Panc1 (cell line): ENCODE measurements at regions not wholly inside any gene's neighbourhood (a gene's known extent, or its start where the extent isn't known, plus 50 kb on each side); places are given as distances from the start of the nearest gene placed in this dataset.

Experiments
- POLR2AphosphoS5 ChIP-seq: IDR thresholded peaks from 2 replicates; pipeline ENCODE4 v1.6.1; 2012; ENCODE audit warnings: mild to moderate bottlenecking, low read depth, low read length, moderate library complexity
- TCF7L2 ChIP-seq: IDR thresholded peaks from 2 replicates; pipeline ENCODE4 v1.6.1; 2011; ENCODE audit warnings: mild to moderate bottlenecking, low read depth, low read length, inconsistent platforms
- TF ChIP-seq, protein P1 (sequence below): fragments of 450-650 bp; IDR thresholded peaks from 2 replicates; pipeline ENCODE4 v1.5.1; 2017; ENCODE audit warnings: mild to moderate bottlenecking
- TF ChIP-seq, protein P2 (sequence below), 2 experiments: IDR thresholded peaks; 2 replicates each; pipeline ENCODE4 v1.6.1; 2011 to 2012; ENCODE audit warnings: low read depth in 2 of 2, control low read depth in 1 of 2, low read length in 1 of 2, mild to moderate bottlenecking in 1 of 2, moderate library complexity in 1 of 2; ENCODE audit not compliant: insufficient read depth in 1 of 2

DNA sequence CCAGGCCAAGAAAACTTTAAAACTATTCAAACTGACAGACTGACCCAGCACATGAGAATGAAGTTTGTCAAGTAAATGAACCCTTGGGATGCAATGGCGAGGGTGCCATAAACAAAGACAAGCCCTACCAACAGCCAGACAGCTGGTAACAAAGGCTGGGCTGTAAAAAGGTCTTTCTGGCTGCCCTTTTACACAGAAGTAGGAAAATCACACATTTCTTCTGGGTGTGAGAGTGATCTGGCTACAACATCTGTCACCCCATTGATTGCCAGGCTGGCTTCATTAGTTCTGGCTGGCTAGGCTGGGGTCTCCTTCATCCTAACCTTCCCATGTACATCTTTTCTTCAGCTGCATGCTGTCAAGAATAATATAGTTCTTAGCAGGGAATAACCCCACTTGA, 83.6 kb upstream of the FOXD3 start:
- TF ChIP-seq, protein P1, sequence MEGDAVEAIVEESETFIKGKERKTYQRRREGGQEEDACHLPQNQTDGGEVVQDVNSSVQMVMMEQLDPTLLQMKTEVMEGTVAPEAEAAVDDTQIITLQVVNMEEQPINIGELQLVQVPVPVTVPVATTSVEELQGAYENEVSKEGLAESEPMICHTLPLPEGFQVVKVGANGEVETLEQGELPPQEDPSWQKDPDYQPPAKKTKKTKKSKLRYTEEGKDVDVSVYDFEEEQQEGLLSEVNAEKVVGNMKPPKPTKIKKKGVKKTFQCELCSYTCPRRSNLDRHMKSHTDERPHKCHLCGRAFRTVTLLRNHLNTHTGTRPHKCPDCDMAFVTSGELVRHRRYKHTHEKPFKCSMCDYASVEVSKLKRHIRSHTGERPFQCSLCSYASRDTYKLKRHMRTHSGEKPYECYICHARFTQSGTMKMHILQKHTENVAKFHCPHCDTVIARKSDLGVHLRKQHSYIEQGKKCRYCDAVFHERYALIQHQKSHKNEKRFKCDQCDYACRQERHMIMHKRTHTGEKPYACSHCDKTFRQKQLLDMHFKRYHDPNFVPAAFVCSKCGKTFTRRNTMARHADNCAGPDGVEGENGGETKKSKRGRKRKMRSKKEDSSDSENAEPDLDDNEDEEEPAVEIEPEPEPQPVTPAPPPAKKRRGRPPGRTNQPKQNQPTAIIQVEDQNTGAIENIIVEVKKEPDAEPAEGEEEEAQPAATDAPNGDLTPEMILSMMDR = no peak
- no peak for TF ChIP-seq POLR2AphosphoS5
- TF ChIP-seq, protein P2, sequence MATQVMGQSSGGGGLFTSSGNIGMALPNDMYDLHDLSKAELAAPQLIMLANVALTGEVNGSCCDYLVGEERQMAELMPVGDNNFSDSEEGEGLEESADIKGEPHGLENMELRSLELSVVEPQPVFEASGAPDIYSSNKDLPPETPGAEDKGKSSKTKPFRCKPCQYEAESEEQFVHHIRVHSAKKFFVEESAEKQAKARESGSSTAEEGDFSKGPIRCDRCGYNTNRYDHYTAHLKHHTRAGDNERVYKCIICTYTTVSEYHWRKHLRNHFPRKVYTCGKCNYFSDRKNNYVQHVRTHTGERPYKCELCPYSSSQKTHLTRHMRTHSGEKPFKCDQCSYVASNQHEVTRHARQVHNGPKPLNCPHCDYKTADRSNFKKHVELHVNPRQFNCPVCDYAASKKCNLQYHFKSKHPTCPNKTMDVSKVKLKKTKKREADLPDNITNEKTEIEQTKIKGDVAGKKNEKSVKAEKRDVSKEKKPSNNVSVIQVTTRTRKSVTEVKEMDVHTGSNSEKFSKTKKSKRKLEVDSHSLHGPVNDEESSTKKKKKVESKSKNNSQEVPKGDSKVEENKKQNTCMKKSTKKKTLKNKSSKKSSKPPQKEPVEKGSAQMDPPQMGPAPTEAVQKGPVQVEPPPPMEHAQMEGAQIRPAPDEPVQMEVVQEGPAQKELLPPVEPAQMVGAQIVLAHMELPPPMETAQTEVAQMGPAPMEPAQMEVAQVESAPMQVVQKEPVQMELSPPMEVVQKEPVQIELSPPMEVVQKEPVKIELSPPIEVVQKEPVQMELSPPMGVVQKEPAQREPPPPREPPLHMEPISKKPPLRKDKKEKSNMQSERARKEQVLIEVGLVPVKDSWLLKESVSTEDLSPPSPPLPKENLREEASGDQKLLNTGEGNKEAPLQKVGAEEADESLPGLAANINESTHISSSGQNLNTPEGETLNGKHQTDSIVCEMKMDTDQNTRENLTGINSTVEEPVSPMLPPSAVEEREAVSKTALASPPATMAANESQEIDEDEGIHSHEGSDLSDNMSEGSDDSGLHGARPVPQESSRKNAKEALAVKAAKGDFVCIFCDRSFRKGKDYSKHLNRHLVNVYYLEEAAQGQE (IDR thresholded peaks at IDR 0.05; ENCODE audit: insufficient read depth in 1 of 2, low read depth in 2 of 2, low read length in 1 of 2) = no peak
- no peak for TF ChIP-seq TCF7L2
